Activated CD8-positive, alpha-beta T cell treated with anti-CD3 and anti-CD28 coated beads for 36 hours (primary cell): ENCODE measurements at regions not wholly inside any gene's neighbourhood (a gene's known extent, or its start where the extent isn't known, plus 50 kb on each side); places are given as distances from the start of the nearest gene placed in this dataset.

Experiments
- ATAC-seq: fragments of 200-7000 bp; cut with Tn5 transposase; one replicate; pipeline ENCODE4 v1.10.0; 2021; ENCODE audit warnings: mild to moderate bottlenecking, moderate library complexity
- CTCF ChIA-PET: fragments of 350-600 bp; sonication (Branson Sonifier 250); formaldehyde crosslinking; loops from one replicate; lab custom pipeline; 2021; ENCODE audit warnings: antibody characterized with exemption; lab: Charles Lee
- POLR2A ChIA-PET: fragments of 350-600 bp; sonication (Branson Sonifier 250); formaldehyde crosslinking; loops from one replicate; lab custom pipeline; 2021; ENCODE audit warnings: antibody characterized with exemption; lab: Charles Lee
- DNase-seq: peaks from one replicate; pipeline ENCODE4 v3.0.0-alpha.2; 2020
- H3K27ac Mint-ChIP-seq: one replicate; pipeline ENCODE4 v1.8.0; 2021; ENCODE audit warnings: mild to moderate bottlenecking, mixed read lengths
- H3K27me3 Mint-ChIP-seq: one replicate; pipeline ENCODE4 v1.8.0; 2021; ENCODE audit warnings: mixed read lengths
- H3K36me3 Mint-ChIP-seq: one replicate; pipeline ENCODE4 v1.8.0; 2021; ENCODE audit warnings: low read depth, mixed read lengths
- H3K4me1 Mint-ChIP-seq: one replicate; pipeline ENCODE4 v1.8.0; 2021; ENCODE audit warnings: low read depth, mixed read lengths
- H3K4me3 Mint-ChIP-seq: one replicate; pipeline ENCODE4 v1.8.0; 2021; ENCODE audit warnings: mild to moderate bottlenecking, moderate library complexity, mixed read lengths
- H3K9me3 Mint-ChIP-seq: one replicate; pipeline ENCODE4 v1.8.0; 2021; ENCODE audit warnings: mixed read lengths
- CTCF ChIP-seq: fragments of 200-600 bp; IDR thresholded peaks from one replicate; pipeline ENCODE4 v1.8.0; 2022; ENCODE audit warnings: antibody characterized with exemption, mild to moderate bottlenecking
- intact Hi-C: fragments of 100-400 bp; cut with micrococcal nuclease; formaldehyde crosslinking; loops from one replicate; pipeline ENCODE4 v1.10.0; 2022

- ChIA-PET POLR2A (no interaction called here), CTCF (no interaction called here)
- Mint-ChIP-seq H3K4me1 (no peaks in the 10 kb centered on the region), H3K27me3 (no peaks in the 10 kb centered on the region), H3K9me3 (no peaks in the 10 kb centered on the region), H3K36me3 (no peaks in the 10 kb centered on the region), H3K4me3 (no peak overlapping the region), H3K27ac (no peak overlapping the region)
- DNase-seq (no peak), ATAC-seq (no peak)
- no peak for TF ChIP-seq CTCF
- intact Hi-C loops, result no loop called here
Measured at GRCh38 chr18:45435810-45436209, 179.5 kb upstream of the SLC14A2 start.

GRCh38 chr18:45437366-45437765 is 177.9 kb upstream of the SLC14A2 start:
- DNase-seq, result no peak
- H3K27me3 Mint-ChIP-seq, result peaks cover 1% of the 10 kb centered on the region
- intact Hi-C loops, result no loop called here
- H3K4me3 Mint-ChIP-seq, result no peak overlapping the region
- no peaks in the 10 kb centered on the region for H3K9me3 Mint-ChIP-seq
- no peaks in the 10 kb centered on the region for H3K4me1 Mint-ChIP-seq
- ChIA-PET POLR2A (no interaction called here), CTCF (no interaction called here)
- H3K27ac Mint-ChIP-seq, result no peak overlapping the region
- no peak for TF ChIP-seq CTCF
- no peaks in the 10 kb centered on the region for H3K36me3 Mint-ChIP-seq
- ATAC-seq, result no peak

- no peak for ATAC-seq
- no peaks in the 10 kb centered on the region for H3K4me1 Mint-ChIP-seq
- no peak for DNase-seq
- no peaks in the 10 kb centered on the region for H3K9me3 Mint-ChIP-seq
- no peak overlapping the region for H3K4me3 Mint-ChIP-seq
- TF ChIP-seq CTCF, result no peak
- ChIA-PET CTCF (interaction anchor here (0.9 to 1.1 kb wide), 2 partner anchors 33 to 82 kb away, joined by 3 read pairs; no protein-coding TSS in a partner anchor), POLR2A (no interaction called here)
- no peak overlapping the region for H3K27ac Mint-ChIP-seq
- intact Hi-C loops, result no loop called here
- no peaks in the 10 kb centered on the region for H3K36me3 Mint-ChIP-seq
- peaks cover 2% of the 10 kb centered on the region for H3K27me3 Mint-ChIP-seq
Measured at GRCh38 chr18:45439851-45440645, 175.2 kb upstream of the SLC14A2 start.

- ATAC-seq (no peak), DNase-seq (no peak)
- ChIA-PET POLR2A (no interaction called here), CTCF (no interaction called here)
- H3K4me1 Mint-ChIP-seq, result no peaks in the 10 kb centered on the region
- no peak for TF ChIP-seq CTCF
- H3K27ac Mint-ChIP-seq, result no peak overlapping the region
- intact Hi-C loops, result no loop called here
- no peaks in the 10 kb centered on the region for H3K36me3 Mint-ChIP-seq
- no peaks in the 10 kb centered on the region for H3K9me3 Mint-ChIP-seq
- peaks cover 6% of the 10 kb centered on the region for H3K27me3 Mint-ChIP-seq
- no peak overlapping the region for H3K4me3 Mint-ChIP-seq
Measured at GRCh38 chr18:45441110-45441847, 174.0 kb upstream of the SLC14A2 start.

- Mint-ChIP-seq H3K36me3 (no peaks in the 10 kb centered on the region), H3K4me3 (no peak overlapping the region), H3K27me3 (peaks cover 6% of the 10 kb centered on the region), H3K27ac (no peak overlapping the region), H3K4me1 (no peaks in the 10 kb centered on the region), H3K9me3 (no peaks in the 10 kb centered on the region)
- POLR2A ChIA-PET, result no interaction called here
- DNase-seq (no peak), ATAC-seq (no peak)
- CTCF ChIA-PET, result no interaction called here
- no peak for TF ChIP-seq CTCF
- intact Hi-C loops, result no loop called here
Measured at GRCh38 chr18:45444040-45444439, 171.2 kb upstream of the SLC14A2 start.
